Stimulated activated effector memory CD8-positive, alpha-beta T cell treated with anti-CD3 and anti-CD28 coated beads, Interleukin-12 subunit alpha, Interleukin-12 subunit beta, amount 100 ng/mL, for 72 hours (primary cell): ENCODE measurements at regions not wholly inside any gene's neighbourhood (a gene's known extent, or its start where the extent isn't known, plus 50 kb on each side); places are given as distances from the start of the nearest gene placed in this dataset.

Source experiments
- ATAC-seq: fragments of 150-1000 bp; cut with Tn5 transposase; 2 replicates; pipeline ENCODE4 v1.10.0; 2021
- DNase-seq, 2 donors: peaks; one replicate each; pipeline ENCODE4 v3.0.0; 2021 to 2022; ENCODE audit warnings: low spot score in 2 of 2
- H3K27ac Mint-ChIP-seq: one replicate; pipeline ENCODE4 v1.8.0; 2022; ENCODE audit warnings: mild to moderate bottlenecking, mixed read lengths
- H3K36me3 Mint-ChIP-seq: one replicate; pipeline ENCODE4 v1.8.0; 2022; ENCODE audit warnings: mild to moderate bottlenecking, mixed read lengths
- H3K4me1 Mint-ChIP-seq: one replicate; pipeline ENCODE4 v1.8.0; 2022; ENCODE audit warnings: mixed read lengths
- H3K4me3 Mint-ChIP-seq: one replicate; pipeline ENCODE4 v1.8.0; 2022; ENCODE audit warnings: mild to moderate bottlenecking, mixed read lengths
- H3K9me3 Mint-ChIP-seq: one replicate; pipeline ENCODE4 v1.8.0; 2022; ENCODE audit warnings: mixed read lengths

- no peak overlapping the region for H3K27ac Mint-ChIP-seq
- ATAC-seq (no peak), DNase-seq (no peak)
- H3K4me1 Mint-ChIP-seq: peaks cover 18% of the 10 kb centered on the region
- peaks cover 4% of the 10 kb centered on the region for H3K9me3 Mint-ChIP-seq
- no peaks in the 10 kb centered on the region for H3K36me3 Mint-ChIP-seq
- H3K4me3 Mint-ChIP-seq: no peak overlapping the region
These were observed 593.3 kb upstream of the KCNMB2 start for GRCh38 chr3:177942911-177943310.

GRCh38 chr3:177944228-177944661 is 592.0 kb upstream of the KCNMB2 start:
- Mint-ChIP-seq H3K36me3 (no peaks in the 10 kb centered on the region), H3K27ac (no peak overlapping the region), H3K4me1 (peaks cover 18% of the 10 kb centered on the region), H3K4me3 (peak overlapping the region; percentile 14), H3K9me3 (peaks cover 4% of the 10 kb centered on the region)
- DNase-seq (no peak), ATAC-seq (peak; percentile 77)

GRCh38 chr3:177946048-177946447 is 590.2 kb upstream of the KCNMB2 start:
- DNase-seq (no peak), ATAC-seq (no peak)
- Mint-ChIP-seq H3K4me3 (no peak overlapping the region), H3K4me1 (peaks cover 18% of the 10 kb centered on the region), H3K36me3 (no peaks in the 10 kb centered on the region), H3K9me3 (peaks cover 4% of the 10 kb centered on the region), H3K27ac (no peak overlapping the region)

GRCh38 chr3:177946497-177946896 is 589.7 kb upstream of the KCNMB2 start:
- H3K4me1 Mint-ChIP-seq: peaks cover 18% of the 10 kb centered on the region
- no peak for DNase-seq
- H3K36me3 Mint-ChIP-seq: no peaks in the 10 kb centered on the region
- H3K9me3 Mint-ChIP-seq: peaks cover 4% of the 10 kb centered on the region
- ATAC-seq: no peak
- no peak overlapping the region for H3K4me3 Mint-ChIP-seq
- H3K27ac Mint-ChIP-seq: no peak overlapping the region

- Mint-ChIP-seq H3K4me1 (peaks cover 18% of the 10 kb centered on the region), H3K36me3 (no peaks in the 10 kb centered on the region), H3K9me3 (peaks cover 4% of the 10 kb centered on the region), H3K4me3 (no peak overlapping the region), H3K27ac (no peak overlapping the region)
- no peak for ATAC-seq
- DNase-seq: no peak
These were observed 589.3 kb upstream of the KCNMB2 start for GRCh38 chr3:177946936-177947335.

GRCh38 chr3:177947901-177948300 is 588.3 kb upstream of the KCNMB2 start:
- no peak for DNase-seq
- no peak overlapping the region for H3K4me3 Mint-ChIP-seq
- no peaks in the 10 kb centered on the region for H3K36me3 Mint-ChIP-seq
- no peak overlapping the region for H3K27ac Mint-ChIP-seq
- peaks cover 4% of the 10 kb centered on the region for H3K9me3 Mint-ChIP-seq
- no peak for ATAC-seq
- peaks cover 18% of the 10 kb centered on the region for H3K4me1 Mint-ChIP-seq

GRCh38 chr3:177948716-177949425 is 587.4 kb upstream of the KCNMB2 start:
- DNase-seq (no peak), ATAC-seq (no peak)
- no peaks in the 10 kb centered on the region for H3K36me3 Mint-ChIP-seq
- H3K9me3 Mint-ChIP-seq: peaks cover 4% of the 10 kb centered on the region
- H3K27ac Mint-ChIP-seq: no peak overlapping the region
- peaks cover 15% of the 10 kb centered on the region for H3K4me1 Mint-ChIP-seq
- H3K4me3 Mint-ChIP-seq: no peak overlapping the region

GRCh38 chr3:177959188-177959587 is 577.0 kb upstream of the KCNMB2 start:
- DNase-seq (no peak), ATAC-seq (no peak)
- H3K4me1 Mint-ChIP-seq: no peaks in the 10 kb centered on the region
- no peak overlapping the region for H3K27ac Mint-ChIP-seq
- no peaks in the 10 kb centered on the region for H3K9me3 Mint-ChIP-seq
- no peak overlapping the region for H3K4me3 Mint-ChIP-seq
- no peaks in the 10 kb centered on the region for H3K36me3 Mint-ChIP-seq

GRCh38 chr3:177960014-177960413 is 576.2 kb upstream of the KCNMB2 start:
- H3K4me1 Mint-ChIP-seq: no peaks in the 10 kb centered on the region
- no peak for DNase-seq
- no peaks in the 10 kb centered on the region for H3K36me3 Mint-ChIP-seq
- H3K9me3 Mint-ChIP-seq: no peaks in the 10 kb centered on the region
- ATAC-seq: no peak
- H3K27ac Mint-ChIP-seq: no peak overlapping the region
- H3K4me3 Mint-ChIP-seq: no peak overlapping the region

GRCh38 chr3:177960722-177961121 is 575.5 kb upstream of the KCNMB2 start:
- no peaks in the 10 kb centered on the region for H3K4me1 Mint-ChIP-seq
- no peak overlapping the region for H3K27ac Mint-ChIP-seq
- H3K4me3 Mint-ChIP-seq: no peak overlapping the region
- no peaks in the 10 kb centered on the region for H3K9me3 Mint-ChIP-seq
- ATAC-seq (no peak), DNase-seq (no peak)
- no peaks in the 10 kb centered on the region for H3K36me3 Mint-ChIP-seq

- no peak for DNase-seq
- no peaks in the 10 kb centered on the region for H3K9me3 Mint-ChIP-seq
- H3K27ac Mint-ChIP-seq: no peak overlapping the region
- no peak for ATAC-seq
- H3K4me3 Mint-ChIP-seq: no peak overlapping the region
- no peaks in the 10 kb centered on the region for H3K4me1 Mint-ChIP-seq
- no peaks in the 10 kb centered on the region for H3K36me3 Mint-ChIP-seq
These were observed 574.5 kb upstream of the KCNMB2 start for GRCh38 chr3:177961784-177962183.

GRCh38 chr3:177966493-177966892 is 569.7 kb upstream of the KCNMB2 start:
- no peak for DNase-seq
- H3K36me3 Mint-ChIP-seq: no peaks in the 10 kb centered on the region
- H3K4me3 Mint-ChIP-seq: no peak overlapping the region
- H3K4me1 Mint-ChIP-seq: no peaks in the 10 kb centered on the region
- H3K9me3 Mint-ChIP-seq: no peaks in the 10 kb centered on the region
- no peak for ATAC-seq
- H3K27ac Mint-ChIP-seq: no peak overlapping the region

GRCh38 chr3:177968891-177969290 is 567.3 kb upstream of the KCNMB2 start:
- Mint-ChIP-seq H3K9me3 (no peaks in the 10 kb centered on the region), H3K36me3 (no peaks in the 10 kb centered on the region), H3K27ac (no peak overlapping the region), H3K4me1 (no peaks in the 10 kb centered on the region), H3K4me3 (no peak overlapping the region)
- ATAC-seq (no peak), DNase-seq (no peak)

- no peaks in the 10 kb centered on the region for H3K9me3 Mint-ChIP-seq
- DNase-seq (no peak), ATAC-seq (peak; percentile 60)
- no peak overlapping the region for H3K4me3 Mint-ChIP-seq
- no peaks in the 10 kb centered on the region for H3K36me3 Mint-ChIP-seq
- no peaks in the 10 kb centered on the region for H3K4me1 Mint-ChIP-seq
- no peak overlapping the region for H3K27ac Mint-ChIP-seq
These were observed 562.9 kb upstream of the KCNMB2 start for GRCh38 chr3:177973241-177973840.

GRCh38 chr3:177976241-177976640 is 560.0 kb upstream of the KCNMB2 start:
- no peak overlapping the region for H3K4me3 Mint-ChIP-seq
- ATAC-seq: no peak
- no peak for DNase-seq
- no peak overlapping the region for H3K27ac Mint-ChIP-seq
- no peaks in the 10 kb centered on the region for H3K9me3 Mint-ChIP-seq
- no peaks in the 10 kb centered on the region for H3K4me1 Mint-ChIP-seq
- H3K36me3 Mint-ChIP-seq: no peaks in the 10 kb centered on the region

GRCh38 chr3:177976866-177977265 is 559.4 kb upstream of the KCNMB2 start:
- Mint-ChIP-seq H3K36me3 (no peaks in the 10 kb centered on the region), H3K4me3 (no peak overlapping the region), H3K4me1 (no peaks in the 10 kb centered on the region), H3K27ac (no peak overlapping the region), H3K9me3 (no peaks in the 10 kb centered on the region)
- DNase-seq (no peak), ATAC-seq (no peak)
